Stomach (tissue), 4 donors: ENCODE measurements at regions not wholly inside any gene's neighbourhood (a gene's known extent, or its start where the extent isn't known, plus 50 kb on each side); places are given as distances from the start of the nearest gene placed in this dataset.

Experiments used
- CTCF ChIP-seq, 7 experiments: fragments of 450-650 bp in 4 of 7; fragments of 200-600 bp in 3 of 7; sonication (generic) in 3 of 7; IDR thresholded peaks; one replicate each; pipeline ENCODE4 v1.5.1; 2016 to 2019; ENCODE audit warnings: antibody characterized with exemption in 7 of 7, control low read depth in 2 of 7, mild to moderate bottlenecking in 1 of 7
- POLR2A ChIP-seq, 4 donors: fragments of 450-650 bp; IDR thresholded peaks; one replicate each; pipeline ENCODE4 v1.6.1; 2016; ENCODE audit warnings: antibody characterized with exemption in 4 of 4, control low read depth in 2 of 4, mild to moderate bottlenecking in 1 of 4, moderate library complexity in 1 of 4
- POLR2AphosphoS5 ChIP-seq, 3 donors: sonication (generic); formaldehyde crosslinking; IDR thresholded peaks; one replicate each; pipeline ENCODE4 v1.6.1; 2016; ENCODE audit warnings: antibody characterized with exemption in 3 of 3

- no peak for TF ChIP-seq POLR2A (IDR thresholded peaks at IDR 0.05)
- TF ChIP-seq CTCF (IDR thresholded peaks at IDR 0.05): no peak
- TF ChIP-seq POLR2AphosphoS5 (IDR thresholded peaks at IDR 0.05): no peak
Measured at GRCh38 chr2:592737-593136, 84.5 kb downstream of the TMEM18 start.
